NCI-H2196 treated with DMSO at 0.1 percent for 48 hours (cell line): ENCODE measurements at regions not wholly inside any gene's neighbourhood (a gene's known extent, or its start where the extent isn't known, plus 50 kb on each side); places are given as distances from the start of the nearest gene placed in this dataset.
"Not testable (repeated sequence)": the region's sequence is repeated elsewhere in the genome, so short reads cannot be mapped to it uniquely, and the experiment has no call there.

ENCODE experiments used
- DNase-seq: peaks from one replicate; lab custom pipeline; 2025; ENCODE audit not compliant: unreplicated experiment; lab: John Stamatoyannopoulos, UW

DNA sequence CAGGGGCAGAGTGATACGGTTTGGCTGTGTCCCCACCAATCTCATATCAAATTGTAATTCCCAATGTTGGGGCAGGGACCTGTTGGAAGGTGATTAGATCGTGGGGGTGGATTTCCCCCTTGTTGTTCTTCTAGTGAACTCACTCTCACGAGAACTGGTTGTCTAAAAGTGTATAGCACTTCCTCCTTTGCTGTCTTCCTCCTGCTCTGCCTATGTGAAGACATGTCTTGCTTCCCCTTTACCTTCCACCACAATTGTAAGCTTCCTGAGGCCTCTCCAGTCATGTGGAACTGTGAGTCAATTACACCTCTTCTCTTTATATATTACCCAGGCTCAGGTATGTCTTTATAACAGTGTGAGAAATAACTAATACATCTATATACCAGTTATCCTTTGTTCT is 706.4 kb upstream of the KLHL1 start:
- no peak for DNase-seq

- DNase-seq, result no peak
Measured at GRCh38 chr13:70812481-70812880, 704.2 kb upstream of the KLHL1 start.

- no peak for DNase-seq
Measured at GRCh38 chr13:70809588-70809987, 701.3 kb upstream of the KLHL1 start.

DNA sequence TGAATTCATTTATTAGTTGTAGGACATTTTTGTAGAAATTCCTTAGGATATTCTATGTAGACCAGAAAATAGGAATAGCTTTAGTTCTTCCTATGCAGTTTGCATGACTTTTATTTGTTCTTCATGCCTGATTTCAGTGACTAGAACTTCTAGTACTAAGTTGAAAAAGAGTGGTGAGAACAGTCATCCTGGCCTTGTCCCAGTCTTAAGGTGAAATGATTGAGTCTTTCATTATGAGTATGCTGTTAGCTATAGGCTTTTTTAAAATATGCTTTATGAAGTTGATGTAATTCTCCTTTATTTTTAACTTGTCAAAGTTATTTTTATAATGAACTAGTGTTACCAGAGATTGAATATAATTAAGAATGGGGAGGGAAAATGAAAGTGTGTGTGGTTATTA is 690.1 kb upstream of the KLHL1 start:
- no peak for DNase-seq

DNA sequence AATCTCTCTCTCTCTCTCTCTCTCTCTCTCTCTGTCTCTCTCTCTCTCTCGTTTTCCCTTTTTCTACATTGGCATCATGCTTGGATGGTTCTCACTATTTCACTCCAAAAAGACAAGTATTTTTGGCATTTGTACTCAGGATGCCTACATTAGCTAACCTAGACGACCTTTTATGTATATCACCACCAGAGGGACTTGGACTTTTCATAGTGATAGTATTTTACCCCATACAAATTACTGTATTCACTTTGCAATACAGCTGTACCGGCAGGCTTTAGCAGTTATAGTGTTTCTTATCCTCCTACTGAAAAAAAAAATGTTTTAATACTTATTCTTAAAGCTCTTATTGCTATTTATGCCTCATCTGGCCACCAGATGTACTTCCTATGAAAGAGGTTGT is 687.2 kb upstream of the KLHL1 start:
- no peak for DNase-seq

GRCh38 chr13:70792121-70792520 is 683.9 kb upstream of the KLHL1 start:
- no peak for DNase-seq

- DNase-seq, result no peak
Measured at GRCh38 chr13:70789751-70790150, 681.5 kb upstream of the KLHL1 start.

GRCh38 chr13:70788074-70788473 is 679.8 kb upstream of the KLHL1 start:
- no peak for DNase-seq

GRCh38 chr13:70784207-70784989 is 676.1 kb upstream of the KLHL1 start:
- no peak for DNase-seq

- no peak for DNase-seq
Measured at GRCh38 chr13:70769817-70770216, 661.6 kb upstream of the KLHL1 start.

DNA sequence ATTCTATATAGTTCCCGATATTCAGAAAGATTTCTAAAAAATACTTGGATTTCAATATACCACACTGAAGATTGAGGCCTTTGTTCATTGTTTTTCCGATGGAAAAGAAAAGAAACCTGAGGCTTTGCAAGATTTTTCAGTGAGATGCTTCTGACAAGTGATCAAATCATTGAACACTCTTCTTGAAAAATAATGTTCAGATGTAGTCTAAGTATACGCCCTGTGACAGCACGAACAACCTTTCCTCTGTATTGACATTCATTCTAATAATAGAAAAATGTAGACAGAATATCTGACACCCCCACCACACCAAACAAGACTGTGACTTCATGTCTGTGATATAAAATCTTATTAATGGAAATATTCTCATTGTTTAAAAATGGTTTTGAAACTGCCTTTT is 650.7 kb upstream of the KLHL1 start:
- DNase-seq, result no peak

DNA sequence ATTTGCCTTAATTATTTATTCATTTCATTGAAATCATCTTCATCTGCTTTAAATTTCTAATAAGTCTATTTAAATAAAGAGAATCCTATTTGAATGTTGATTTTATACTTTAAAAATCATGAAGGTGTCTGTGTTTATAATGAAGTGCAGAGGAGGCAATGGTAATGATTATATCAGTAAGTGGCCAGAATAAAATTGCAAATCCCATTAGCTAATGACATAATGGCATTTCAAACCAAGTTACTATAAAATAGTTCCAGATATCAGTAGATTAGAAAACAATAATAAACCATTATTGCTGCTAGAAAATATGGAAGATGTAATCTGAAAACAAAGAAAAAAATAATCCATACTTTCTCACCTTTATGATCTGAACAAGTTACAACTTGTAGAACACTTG is 647.8 kb upstream of the KLHL1 start:
- no peak for DNase-seq

DNA sequence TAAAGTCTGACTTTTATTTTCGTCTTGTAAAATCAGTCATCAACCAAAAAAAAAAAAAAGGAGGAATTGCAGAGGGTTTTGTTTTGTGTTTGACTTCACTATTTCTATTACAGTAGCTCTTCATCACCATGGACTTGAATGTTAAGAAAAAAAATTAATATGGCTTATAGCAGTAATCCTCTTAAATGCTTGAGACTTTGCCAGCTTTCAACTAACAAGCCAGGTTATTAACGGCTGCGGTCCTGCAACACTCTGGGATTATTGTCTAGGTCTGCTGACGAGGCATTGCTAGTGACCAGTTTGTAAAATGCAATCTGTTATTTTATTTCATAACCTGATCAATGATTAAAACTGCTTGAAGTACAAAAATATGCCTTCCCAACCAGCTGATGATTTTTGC is 647.2 kb upstream of the KLHL1 start:
- DNase-seq, result no peak

DNA sequence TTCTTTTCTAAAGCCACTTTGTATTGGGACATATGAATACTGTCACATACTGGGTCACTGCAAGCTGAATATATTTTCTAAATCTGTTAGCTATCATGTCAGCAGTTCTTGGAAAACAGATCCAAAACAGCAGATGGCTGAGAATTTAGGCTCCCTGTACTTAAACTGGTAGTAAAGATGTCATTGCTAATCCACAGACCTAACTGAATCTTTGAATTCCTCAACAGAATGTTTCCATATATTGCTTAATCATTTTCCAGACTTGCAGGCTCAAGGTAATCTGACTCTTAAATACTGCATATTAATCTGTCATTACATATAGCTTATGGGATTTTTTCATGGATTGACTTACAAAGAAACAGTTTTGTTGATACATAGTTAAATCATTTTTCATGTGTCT is 639.0 kb upstream of the KLHL1 start:
- DNase-seq, result no peak

DNA sequence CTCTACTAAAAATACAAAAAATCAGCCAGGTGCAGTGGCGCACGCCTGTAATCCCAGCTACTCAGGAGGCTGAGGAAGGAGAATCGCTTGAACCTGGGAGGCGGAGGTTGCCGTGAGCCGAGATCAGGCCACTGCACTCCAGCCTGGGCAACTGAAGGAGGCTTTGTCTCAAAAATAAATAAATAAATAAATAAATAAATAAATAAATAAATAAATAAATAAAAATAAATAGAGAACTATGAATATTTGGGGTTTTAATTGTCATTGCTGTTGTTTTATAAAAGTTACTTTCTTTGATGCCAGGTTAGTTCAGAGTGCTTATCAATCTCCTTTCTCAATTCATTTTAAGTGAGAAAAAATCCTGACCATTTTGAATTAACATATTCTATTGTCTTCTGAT is 638.2 kb upstream of the KLHL1 start:
- DNase-seq, result not testable (repeated sequence)

GRCh38 chr13:70736622-70737317 is 628.5 kb upstream of the KLHL1 start:
- DNase-seq, result no peak

DNA sequence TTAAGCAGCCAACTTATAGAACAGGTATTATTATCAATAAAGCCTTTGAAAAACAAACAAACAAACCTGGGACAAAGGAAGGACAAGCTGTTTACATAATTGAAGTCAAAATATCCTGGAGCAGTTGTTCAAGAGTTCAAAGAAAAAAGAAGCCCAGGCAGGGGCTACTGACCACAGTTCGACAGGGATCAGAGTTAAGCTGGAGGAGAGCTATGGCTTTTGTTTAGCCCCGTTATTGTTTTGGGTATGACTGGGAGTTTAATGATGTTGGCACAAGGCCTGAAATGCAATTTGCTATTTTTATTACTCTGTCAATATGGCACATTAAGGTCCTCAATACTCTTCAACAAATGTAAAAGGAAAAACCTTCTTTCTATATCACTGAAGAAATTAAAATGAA is 624.4 kb upstream of the KLHL1 start:
- no peak for DNase-seq

DNA sequence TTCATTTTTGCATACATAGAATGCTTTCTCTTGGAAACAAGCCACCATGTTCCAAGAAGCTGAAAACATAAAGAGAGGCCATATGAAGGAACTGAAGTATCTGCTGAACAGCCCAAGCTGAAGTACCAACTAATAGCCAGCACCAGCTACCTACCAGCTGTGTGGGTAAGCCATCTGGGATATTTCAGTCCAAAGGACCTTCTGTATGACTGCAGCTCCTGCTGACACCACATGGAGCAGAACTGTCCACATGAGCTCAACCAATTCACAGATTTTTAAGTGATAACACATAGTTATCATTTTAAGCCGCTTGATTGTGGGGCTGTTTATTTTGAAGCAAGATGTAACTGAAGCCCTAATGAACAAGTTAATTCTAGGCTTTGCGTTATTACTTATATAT is 621.1 kb upstream of the KLHL1 start:
- no peak for DNase-seq

- no peak for DNase-seq
Measured at GRCh38 chr13:70723732-70724131, 615.5 kb upstream of the KLHL1 start.

- DNase-seq, result no peak
Measured at GRCh38 chr13:70720386-70720785, 612.1 kb upstream of the KLHL1 start.

DNA sequence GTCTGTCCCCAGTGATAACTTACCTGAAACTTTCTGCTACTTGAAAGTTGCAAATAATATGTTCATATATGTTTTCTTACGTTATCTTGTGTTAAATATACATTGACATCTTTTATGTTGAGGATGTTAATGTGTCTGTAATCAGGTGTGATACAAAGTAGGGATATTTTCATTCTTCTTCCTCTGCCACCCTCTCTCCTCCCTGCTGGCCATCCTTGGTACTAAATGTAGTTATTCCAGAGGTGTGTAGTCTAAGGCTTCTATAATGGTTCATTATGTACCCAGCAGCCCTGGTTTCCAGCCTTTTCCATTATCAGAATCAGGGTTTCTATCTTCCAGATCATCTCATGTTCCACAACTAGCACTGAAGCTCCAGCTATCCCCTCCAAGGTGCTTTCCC is 606.7 kb upstream of the KLHL1 start:
- DNase-seq, result no peak

- DNase-seq, result no peak
Measured at GRCh38 chr13:70708775-70709174, 600.5 kb upstream of the KLHL1 start.

- no peak for DNase-seq
Measured at GRCh38 chr13:70703755-70704154, 595.5 kb upstream of the KLHL1 start.
